CD1c-positive myeloid dendritic cell (primary cell): ENCODE measurements at regions not wholly inside any gene's neighbourhood (a gene's known extent, or its start where the extent isn't known, plus 50 kb on each side); places are given as distances from the start of the nearest gene placed in this dataset.
"Not testable (repeated sequence)": the region's sequence is repeated elsewhere in the genome, so short reads cannot be mapped to it uniquely, and the experiment has no call there.

ENCODE experiments used
- DNase-seq: peaks from one replicate; pipeline ENCODE4 v3.0.0-alpha.2; 2016; ENCODE audit errors: extremely low spot score

GRCh38 chr10:128178302-128178958, 52.2 kb upstream of the MKI67 start:
- DNase-seq = peak; percentile 26

GRCh38 chr10:128180843-128181242, 54.6 kb upstream of the MKI67 start:
- DNase-seq = peak; percentile 3

GRCh38 chr10:128185627-128186026, 59.4 kb upstream of the MKI67 start:
- DNase-seq = no peak

GRCh38 chr10:128186959-128187787, 61.0 kb upstream of the MKI67 start:
- no peak for DNase-seq

- no peak for DNase-seq
Observed at GRCh38 chr10:128187788-128188185, 61.6 kb upstream of the MKI67 start.

- no peak for DNase-seq
Observed at GRCh38 chr10:128189176-128189575, 63.0 kb upstream of the MKI67 start.

GRCh38 chr10:128191847-128192246, 65.6 kb upstream of the MKI67 start:
- DNase-seq = no peak

GRCh38 chr10:128201826-128202225, 75.6 kb upstream of the MKI67 start:
- DNase-seq = not testable (repeated sequence)

GRCh38 chr10:128203028-128203427, 76.8 kb upstream of the MKI67 start:
- no peak for DNase-seq

GRCh38 chr10:128205591-128205990, 79.4 kb upstream of the MKI67 start:
- not testable (repeated sequence) for DNase-seq

- DNase-seq = no peak
Observed at GRCh38 chr10:128206676-128207075, 80.5 kb upstream of the MKI67 start.

GRCh38 chr10:128209862-128210214, 83.6 kb upstream of the MKI67 start:
- peak; percentile 9 for DNase-seq

- peak; percentile 83 for DNase-seq
Observed at GRCh38 chr10:128210215-128211063, 84.2 kb upstream of the MKI67 start.

- DNase-seq = no peak
Observed at GRCh38 chr10:128211064-128211504, 84.9 kb upstream of the MKI67 start.

- DNase-seq = peak; percentile 92
Observed at GRCh38 chr10:128211953-128212727, 85.9 kb upstream of the MKI67 start.

GRCh38 chr10:128213156-128213555, 86.9 kb upstream of the MKI67 start:
- no peak for DNase-seq

GRCh38 chr10:128215733-128216132, 89.5 kb upstream of the MKI67 start:
- DNase-seq = no peak

- DNase-seq = peak; percentile 36
Observed at GRCh38 chr10:128217136-128217535, 90.9 kb upstream of the MKI67 start.

GRCh38 chr10:128218161-128218560, 91.9 kb upstream of the MKI67 start:
- DNase-seq = no peak

GRCh38 chr10:128219295-128219694, 93.1 kb upstream of the MKI67 start:
- no peak for DNase-seq

- DNase-seq = no peak
Observed at GRCh38 chr10:128220021-128220420, 93.8 kb upstream of the MKI67 start.

- DNase-seq = no peak
Observed at GRCh38 chr10:128221117-128221516, 94.9 kb upstream of the MKI67 start.
